Mesothelial cell of epicardium (in vitro differentiated cells): ENCODE measurements at regions not wholly inside any gene's neighbourhood (a gene's known extent, or its start where the extent isn't known, plus 50 kb on each side); places are given as distances from the start of the nearest gene placed in this dataset.

ENCODE experiments used
- DNase-seq, 2 experiments: peaks; one replicate each; pipeline ENCODE4 v3.0.0; 2021; ENCODE audit warnings: low spot score in 2 of 2; ENCODE audit not compliant: unreplicated experiment in 2 of 2
- H3K27ac Mint-ChIP-seq: 2 replicates; pipeline ENCODE4 v1.8.0; 2021; ENCODE audit warnings: mixed read lengths
- H3K27me3 Mint-ChIP-seq: 2 replicates; pipeline ENCODE4 v1.8.0; 2021; ENCODE audit warnings: low read depth, mixed read lengths
- H3K36me3 Mint-ChIP-seq: 2 replicates; pipeline ENCODE4 v1.8.0; 2021; ENCODE audit warnings: mixed read lengths
- H3K4me1 Mint-ChIP-seq: 2 replicates; pipeline ENCODE4 v1.8.0; 2021; ENCODE audit warnings: mixed read lengths
- H3K4me3 Mint-ChIP-seq: 2 replicates; pipeline ENCODE4 v1.8.0; 2021; ENCODE audit warnings: mild to moderate bottlenecking, moderate library complexity, mixed read lengths
- H3K9me3 Mint-ChIP-seq: 2 replicates; pipeline ENCODE4 v1.8.0; 2021; ENCODE audit warnings: mixed read lengths
- CTCF ChIP-seq: fragments of 200-600 bp; sonication (generic); IDR thresholded peaks from one replicate; pipeline ENCODE4 v1.5.0; 2021; ENCODE audit warnings: antibody characterized with exemption; ENCODE audit not compliant: unreplicated experiment

- H3K9me3 Mint-ChIP-seq: no peaks in the 10 kb centered on the region
- no peak overlapping the region for H3K27ac Mint-ChIP-seq
- DNase-seq: no peak
- no peaks in the 10 kb centered on the region for H3K36me3 Mint-ChIP-seq
- TF ChIP-seq CTCF: no peak
- H3K4me1 Mint-ChIP-seq: peaks cover 31% of the 10 kb centered on the region
- no peak overlapping the region for H3K4me3 Mint-ChIP-seq
- peaks cover 2% of the 10 kb centered on the region for H3K27me3 Mint-ChIP-seq
Observed at GRCh38 chr15:39333393-39333792, 247.5 kb upstream of the THBS1 start.

- TF ChIP-seq CTCF: no peak
- H3K9me3 Mint-ChIP-seq: no peaks in the 10 kb centered on the region
- H3K36me3 Mint-ChIP-seq: no peaks in the 10 kb centered on the region
- H3K27ac Mint-ChIP-seq: no peak overlapping the region
- H3K4me3 Mint-ChIP-seq: no peak overlapping the region
- peaks cover 36% of the 10 kb centered on the region for H3K4me1 Mint-ChIP-seq
- DNase-seq: no peak
- peaks cover 2% of the 10 kb centered on the region for H3K27me3 Mint-ChIP-seq
Observed at GRCh38 chr15:39333896-39334295, 247.0 kb upstream of the THBS1 start.

- H3K36me3 Mint-ChIP-seq: no peaks in the 10 kb centered on the region
- no peak overlapping the region for H3K27ac Mint-ChIP-seq
- H3K4me3 Mint-ChIP-seq: no peak overlapping the region
- no peak for DNase-seq
- no peaks in the 10 kb centered on the region for H3K9me3 Mint-ChIP-seq
- peaks cover 35% of the 10 kb centered on the region for H3K4me1 Mint-ChIP-seq
- peaks cover 2% of the 10 kb centered on the region for H3K27me3 Mint-ChIP-seq
- no peak for TF ChIP-seq CTCF
Observed at GRCh38 chr15:39336926-39337325, 244.0 kb upstream of the THBS1 start.

GRCh38 chr15:39338251-39338650, 242.6 kb upstream of the THBS1 start:
- no peak overlapping the region for H3K4me3 Mint-ChIP-seq
- peaks cover 26% of the 10 kb centered on the region for H3K4me1 Mint-ChIP-seq
- peaks cover under 1% of the 10 kb centered on the region for H3K36me3 Mint-ChIP-seq
- no peak for TF ChIP-seq CTCF
- H3K27ac Mint-ChIP-seq: no peak overlapping the region
- DNase-seq: no peak
- peaks cover 7% of the 10 kb centered on the region for H3K9me3 Mint-ChIP-seq
- peaks cover 2% of the 10 kb centered on the region for H3K27me3 Mint-ChIP-seq

GRCh38 chr15:39340903-39341645, 239.8 kb upstream of the THBS1 start:
- DNase-seq: no peak
- Mint-ChIP-seq H3K4me1 (peaks cover 23% of the 10 kb centered on the region), H3K27ac (no peak overlapping the region), H3K27me3 (peaks cover 2% of the 10 kb centered on the region), H3K36me3 (peaks cover 1% of the 10 kb centered on the region), H3K4me3 (no peak overlapping the region), H3K9me3 (peaks cover 9% of the 10 kb centered on the region)
- TF ChIP-seq CTCF: no peak
